GM12892 (cell line): ENCODE measurements at regions not wholly inside any gene's neighbourhood (a gene's known extent, or its start where the extent isn't known, plus 50 kb on each side); places are given as distances from the start of the nearest gene placed in this dataset.
"Not testable (repeated sequence)": the region's sequence is repeated elsewhere in the genome, so short reads cannot be mapped to it uniquely, and the experiment has no call there.

Experiments used
- POLR2AphosphoS5 ChIP-seq: IDR thresholded peaks from 2 replicates; pipeline ENCODE4 v1.6.1; 2011; ENCODE audit warnings: low read depth, low read length, control low read depth
- TAF1 ChIP-seq: IDR thresholded peaks from 2 replicates; pipeline ENCODE4 v1.6.1; 2011; ENCODE audit warnings: low read depth, mild to moderate bottlenecking, control low read depth, low read length, borderline replicate concordance

- TF ChIP-seq POLR2AphosphoS5, TAF1: not testable (repeated sequence)
These were observed 391.8 kb downstream of the NPIPA7 start for GRCh38 chr16:16770717-16771116.
